Gastroesophageal sphincter (tissue), 4 donors: ENCODE measurements at regions not wholly inside any gene's neighbourhood (a gene's known extent, or its start where the extent isn't known, plus 50 kb on each side); places are given as distances from the start of the nearest gene placed in this dataset.

Experiments used
- ATAC-seq: fragments of 150-250 bp; one replicate; pipeline ENCODE4 v1.9.1; 2016; ENCODE audit warnings: mild to moderate bottlenecking, moderate library complexity
- H3K27ac ChIP-seq, 4 donors: fragments of 200-600 bp; sonication (generic) in 3 of 4; 1 replicate in 3 of 4; 2 replicates in 1 of 4; pipeline ENCODE4 v1.5.1; 2016 to 2019
- H3K27me3 ChIP-seq: fragments of 200-600 bp; sonication (generic); one replicate; pipeline ENCODE4 v1.5.1; 2019
- H3K36me3 ChIP-seq, 2 donors: fragments of 200-600 bp; sonication (generic); one replicate each; pipeline ENCODE4 v1.5.1; 2019; ENCODE audit warnings: control low read depth in 1 of 2
- H3K4me1 ChIP-seq, 3 donors: fragments of 200-600 bp; sonication (generic); 1 replicate in 2 of 3; 2 replicates in 1 of 3; pipeline ENCODE4 v1.5.1; 2016 to 2019; ENCODE audit warnings: control low read depth in 2 of 3
- H3K4me3 ChIP-seq, 2 donors: fragments of 200-600 bp; sonication (generic); one replicate each; pipeline ENCODE4 v1.5.1; 2019; ENCODE audit warnings: mild to moderate bottlenecking in 1 of 2, moderate library complexity in 1 of 2
- H3K9me3 ChIP-seq, 3 donors: fragments of 200-600 bp; sonication (generic); one replicate each; pipeline ENCODE4 v1.5.1; 2017 to 2019; ENCODE audit warnings: control low read depth in 2 of 3
- CTCF ChIP-seq, 4 experiments: fragments of 200-600 bp in 2 of 4; fragments of 450-650 bp in 2 of 4; sonication (generic) in 1 of 4; IDR thresholded peaks; one replicate each; pipeline ENCODE4 v1.5.1; 2017 to 2019; ENCODE audit warnings: antibody characterized with exemption in 4 of 4, mild to moderate bottlenecking in 2 of 4, moderate library complexity in 2 of 4
- EP300 ChIP-seq: sonication (generic); formaldehyde crosslinking; IDR thresholded peaks from one replicate; pipeline ENCODE4 v1.6.1; 2017; ENCODE audit warnings: antibody characterized with exemption, mild to moderate bottlenecking
- POLR2A ChIP-seq, 2 donors: fragments of 450-650 bp; IDR thresholded peaks; one replicate each; pipeline ENCODE4 v1.6.1; 2017; ENCODE audit warnings: antibody characterized with exemption in 2 of 2, mild to moderate bottlenecking in 2 of 2, moderate library complexity in 1 of 2
- POLR2AphosphoS5 ChIP-seq: sonication (generic); formaldehyde crosslinking; IDR thresholded peaks from one replicate; pipeline ENCODE4 v1.6.1; 2017; ENCODE audit warnings: antibody characterized with exemption
- WGBS, 2 donors: methylation state at CpG; one replicate each; pipeline ENCODE4 v1.1.5; 2018; ENCODE audit warnings: low coverage in 1 of 2; 5-methylcytosine and 5-hydroxymethylcytosine counted together

- H3K36me3 ChIP-seq: no peaks in the 10 kb centered on the region
- H3K4me3 ChIP-seq: no peak overlapping the region
- H3K27me3 ChIP-seq: no peaks in the 10 kb centered on the region
- H3K27ac ChIP-seq: no peak overlapping the region
- H3K4me1 ChIP-seq: no peaks in the 10 kb centered on the region
- no peak for ATAC-seq
- TF ChIP-seq POLR2AphosphoS5 (no peak), CTCF (IDR thresholded peaks at IDR 0.05) (no peak), EP300 (no peak), POLR2A (IDR thresholded peaks at IDR 0.05) (no peak)
- no peaks in the 10 kb centered on the region for H3K9me3 ChIP-seq
- 73 to 82% methylated on average over 3 of the region's 3 CpGs for WGBS, 2 donors
These were observed 1846.5 kb downstream of the OLFM4 start for GRCh38 chr13:54875111-54875510.

GRCh38 chr13:54879036-54879435 lies 1850.4 kb downstream of the OLFM4 start:
- H3K9me3 ChIP-seq: no peaks in the 10 kb centered on the region
- ATAC-seq: no peak
- no peak for TF ChIP-seq CTCF (IDR thresholded peaks at IDR 0.05)
- no peak for TF ChIP-seq POLR2A (IDR thresholded peaks at IDR 0.05)
- no peak for TF ChIP-seq POLR2AphosphoS5
- TF ChIP-seq EP300: no peak
- no peaks in the 10 kb centered on the region for H3K27me3 ChIP-seq
- no peak overlapping the region for H3K4me3 ChIP-seq
- H3K36me3 ChIP-seq: no peaks in the 10 kb centered on the region
- no peaks in the 10 kb centered on the region for H3K4me1 ChIP-seq
- 63 to 76% methylated on average over 2 of the region's 2 CpGs for WGBS, 2 donors
- no peak overlapping the region for H3K27ac ChIP-seq

GRCh38 chr13:54884682-54885081 lies 1856.1 kb downstream of the OLFM4 start:
- no peaks in the 10 kb centered on the region for H3K4me1 ChIP-seq
- no peak overlapping the region for H3K4me3 ChIP-seq
- no peaks in the 10 kb centered on the region for H3K27me3 ChIP-seq
- TF ChIP-seq POLR2A (IDR thresholded peaks at IDR 0.05) (no peak), POLR2AphosphoS5 (no peak), EP300 (no peak), CTCF (IDR thresholded peaks at IDR 0.05) (no peak)
- no peaks in the 10 kb centered on the region for H3K36me3 ChIP-seq
- no peak for ATAC-seq
- no peaks in the 10 kb centered on the region for H3K9me3 ChIP-seq
- no peak overlapping the region for H3K27ac ChIP-seq
- WGBS, 2 donors: 88 to 94% methylated on average over 2 to 3 of the region's 3 CpGs

- no peaks in the 10 kb centered on the region for H3K36me3 ChIP-seq
- H3K4me3 ChIP-seq: no peak overlapping the region
- no peaks in the 10 kb centered on the region for H3K4me1 ChIP-seq
- TF ChIP-seq POLR2AphosphoS5: no peak
- TF ChIP-seq POLR2A (IDR thresholded peaks at IDR 0.05): no peak
- no peak for TF ChIP-seq EP300
- no peak for TF ChIP-seq CTCF (IDR thresholded peaks at IDR 0.05)
- WGBS, 2 donors: 55 to 57% methylated on average over 2 of the region's 2 CpGs
- ATAC-seq: no peak
- H3K9me3 ChIP-seq: no peaks in the 10 kb centered on the region
- H3K27ac ChIP-seq: no peak overlapping the region
- no peaks in the 10 kb centered on the region for H3K27me3 ChIP-seq
These were observed 1862.4 kb downstream of the OLFM4 start for GRCh38 chr13:54890976-54891375.

- TF ChIP-seq CTCF (IDR thresholded peaks at IDR 0.05): no peak
- no peak for TF ChIP-seq POLR2AphosphoS5
- TF ChIP-seq POLR2A (IDR thresholded peaks at IDR 0.05): no peak
- TF ChIP-seq EP300: no peak
- Histone ChIP-seq H3K9me3 (no peaks in the 10 kb centered on the region), H3K27ac (no peak overlapping the region), H3K4me3 (no peak overlapping the region), H3K27me3 (no peaks in the 10 kb centered on the region), H3K36me3 (no peaks in the 10 kb centered on the region), H3K4me1 (no peaks in the 10 kb centered on the region)
- ATAC-seq: no peak
- 71 to 87% methylated on average over 1 of the region's 1 CpG for WGBS, 2 donors
These were observed 1872.7 kb downstream of the OLFM4 start for GRCh38 chr13:54901316-54901715.
